Osteoblast (primary cell): ENCODE measurements at regions not wholly inside any gene's neighbourhood (a gene's known extent, or its start where the extent isn't known, plus 50 kb on each side); places are given as distances from the start of the nearest gene placed in this dataset.

ENCODE experiments used
- DNase-seq: peaks from one replicate; pipeline ENCODE4 v3.0.0; 2011; ENCODE audit warnings: low spot score, mixed read lengths; ENCODE audit not compliant: insufficient read length; ENCODE audit errors: missing footprints
- H2AFZ ChIP-seq: 2 replicates; pipeline ENCODE4 v1.6.0; 2011; ENCODE audit warnings: mild to moderate bottlenecking, low read length
- H3K27ac ChIP-seq: 2 replicates; pipeline ENCODE4 v1.5.1; 2011; ENCODE audit warnings: mild to moderate bottlenecking, low read depth, low read length, moderate library complexity
- H3K27me3 ChIP-seq: 2 replicates; pipeline ENCODE4 v1.6.0; 2012; ENCODE audit warnings: mild to moderate bottlenecking, control low read depth, inconsistent platforms, low read length, moderate library complexity; ENCODE audit not compliant: insufficient read depth
- H3K36me3 ChIP-seq: 2 replicates; pipeline ENCODE4 v1.5.1; 2011; ENCODE audit warnings: mild to moderate bottlenecking, low read length, control low read depth, moderate library complexity; ENCODE audit not compliant: insufficient read depth
- H3K4me1 ChIP-seq: 2 replicates; pipeline ENCODE4 v1.5.1; 2011; ENCODE audit warnings: mild to moderate bottlenecking, low read length, control low read depth, moderate library complexity; ENCODE audit not compliant: insufficient read depth
- H3K4me2 ChIP-seq: 2 replicates; pipeline ENCODE4 v1.6.0; 2011; ENCODE audit warnings: mild to moderate bottlenecking, low read length; ENCODE audit not compliant: insufficient read depth
- H3K4me3 ChIP-seq: fragments of 200-600 bp; sonication (generic); 3 replicates; pipeline ENCODE4 v1.5.1; 2012; ENCODE audit warnings: mild to moderate bottlenecking, low read length, inconsistent platforms; ENCODE audit not compliant: insufficient read depth
- H3K79me2 ChIP-seq: 2 replicates; pipeline ENCODE4 v1.6.0; 2012; ENCODE audit warnings: mild to moderate bottlenecking, low read length, control low read depth, inconsistent platforms; ENCODE audit not compliant: insufficient read depth
- H3K9me3 ChIP-seq: 2 replicates; pipeline ENCODE4 v1.5.1; 2011; ENCODE audit warnings: low read depth, low read length, control low read depth
- H4K20me1 ChIP-seq: 2 replicates; pipeline ENCODE4 v1.6.0; 2012; ENCODE audit warnings: mild to moderate bottlenecking, low read length, control low read depth; ENCODE audit not compliant: insufficient read depth
- TF ChIP-seq, protein P1 (sequence below): IDR thresholded peaks from 2 replicates; pipeline ENCODE4 v1.5.1; 2011; ENCODE audit warnings: mild to moderate bottlenecking, low read depth, low read length, moderate library complexity; ENCODE audit errors: extremely low read depth

DNA sequence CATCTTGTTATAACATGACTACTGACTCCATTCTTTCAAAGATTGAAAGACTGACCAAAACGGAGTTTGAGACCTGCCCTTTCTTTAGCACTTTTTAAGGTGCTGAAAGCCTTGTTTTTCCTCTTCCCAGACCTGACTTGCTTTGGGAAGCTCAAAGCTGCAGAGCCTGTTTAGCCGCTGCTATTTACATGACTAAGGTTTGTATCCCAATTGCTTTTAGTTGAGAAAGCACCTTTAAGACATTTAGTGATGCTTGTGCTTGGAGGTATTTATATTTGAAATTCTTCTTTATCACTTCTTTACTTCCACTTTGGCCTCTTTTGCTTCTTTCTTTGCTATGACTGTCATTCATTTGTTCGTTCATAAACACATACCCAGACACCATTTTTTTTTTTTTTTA lies 182.6 kb upstream of the ELL2 start:
- Histone ChIP-seq H2AFZ (no peak overlapping the region), H3K36me3 (no peaks in the 10 kb centered on the region), H3K9me3 (no peaks in the 10 kb centered on the region), H3K27ac (no peak overlapping the region), H3K27me3 (no peaks in the 10 kb centered on the region), H3K4me1 (peaks cover 11% of the 10 kb centered on the region), H3K4me3 (no peak overlapping the region), H3K4me2 (no peak overlapping the region), H3K79me2 (no peaks in the 10 kb centered on the region), H4K20me1 (no peaks in the 10 kb centered on the region)
- no peak for DNase-seq
- TF ChIP-seq, protein P1, sequence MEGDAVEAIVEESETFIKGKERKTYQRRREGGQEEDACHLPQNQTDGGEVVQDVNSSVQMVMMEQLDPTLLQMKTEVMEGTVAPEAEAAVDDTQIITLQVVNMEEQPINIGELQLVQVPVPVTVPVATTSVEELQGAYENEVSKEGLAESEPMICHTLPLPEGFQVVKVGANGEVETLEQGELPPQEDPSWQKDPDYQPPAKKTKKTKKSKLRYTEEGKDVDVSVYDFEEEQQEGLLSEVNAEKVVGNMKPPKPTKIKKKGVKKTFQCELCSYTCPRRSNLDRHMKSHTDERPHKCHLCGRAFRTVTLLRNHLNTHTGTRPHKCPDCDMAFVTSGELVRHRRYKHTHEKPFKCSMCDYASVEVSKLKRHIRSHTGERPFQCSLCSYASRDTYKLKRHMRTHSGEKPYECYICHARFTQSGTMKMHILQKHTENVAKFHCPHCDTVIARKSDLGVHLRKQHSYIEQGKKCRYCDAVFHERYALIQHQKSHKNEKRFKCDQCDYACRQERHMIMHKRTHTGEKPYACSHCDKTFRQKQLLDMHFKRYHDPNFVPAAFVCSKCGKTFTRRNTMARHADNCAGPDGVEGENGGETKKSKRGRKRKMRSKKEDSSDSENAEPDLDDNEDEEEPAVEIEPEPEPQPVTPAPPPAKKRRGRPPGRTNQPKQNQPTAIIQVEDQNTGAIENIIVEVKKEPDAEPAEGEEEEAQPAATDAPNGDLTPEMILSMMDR, result no peak

DNA sequence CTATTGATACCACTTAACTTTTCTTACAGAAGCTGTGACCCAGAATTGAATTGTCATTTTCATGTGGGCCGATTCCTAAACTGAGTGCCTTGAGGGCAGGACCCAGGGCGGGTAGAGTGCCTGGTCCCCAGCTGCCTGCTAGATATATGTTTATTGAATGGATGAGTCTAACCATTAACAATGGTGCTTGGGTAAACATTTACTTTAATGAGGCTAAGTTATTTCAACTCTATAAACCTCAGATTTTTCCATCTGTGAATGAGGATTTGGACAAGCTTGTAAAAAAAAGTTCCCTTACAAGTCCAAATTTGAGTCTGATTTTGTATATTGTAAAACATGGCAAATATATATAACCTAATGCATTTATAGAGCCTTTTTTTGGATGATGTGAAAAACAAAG lies 181.8 kb upstream of the ELL2 start:
- Histone ChIP-seq H3K4me2 (no peak overlapping the region), H3K9me3 (no peaks in the 10 kb centered on the region), H3K27ac (no peak overlapping the region), H2AFZ (no peak overlapping the region), H3K27me3 (no peaks in the 10 kb centered on the region), H3K79me2 (no peaks in the 10 kb centered on the region), H4K20me1 (no peaks in the 10 kb centered on the region), H3K36me3 (no peaks in the 10 kb centered on the region), H3K4me3 (no peak overlapping the region), H3K4me1 (peaks cover 11% of the 10 kb centered on the region)
- TF ChIP-seq, protein P1, result no peak
- DNase-seq, result no peak

DNA sequence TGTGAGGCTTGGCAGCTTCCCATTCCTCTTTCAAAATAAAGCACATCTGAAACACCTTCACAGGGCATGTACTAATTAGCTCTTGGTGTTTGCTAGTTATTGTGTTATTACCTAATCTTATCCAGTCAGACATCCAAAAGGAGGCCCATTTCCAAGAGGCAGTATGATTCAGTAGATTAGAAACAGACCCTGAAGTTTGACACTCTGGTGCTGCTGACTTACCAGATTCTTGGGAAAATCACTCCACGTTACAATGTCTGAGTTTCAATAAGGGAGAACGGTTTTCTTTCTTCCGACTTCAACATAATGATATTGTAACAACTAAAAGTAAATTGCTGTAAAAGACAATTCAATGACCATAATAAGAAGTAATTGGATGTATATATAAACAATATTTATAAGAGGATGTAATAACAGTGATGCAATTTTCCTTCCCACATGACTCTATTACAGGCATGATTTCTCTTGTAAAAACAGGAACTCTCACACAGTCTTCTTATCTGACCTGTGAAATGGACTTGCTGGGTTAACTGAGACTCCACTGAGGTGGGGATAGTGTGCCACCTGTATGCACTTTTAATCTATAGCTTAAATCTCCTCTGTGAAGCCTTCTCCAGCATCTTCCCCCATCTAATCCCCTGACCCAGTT lies 181.3 kb upstream of the ELL2 start:
- Histone ChIP-seq H3K4me1 (peaks cover 11% of the 10 kb centered on the region), H2AFZ (no peak overlapping the region), H3K27me3 (no peaks in the 10 kb centered on the region), H3K4me3 (no peak overlapping the region), H3K27ac (no peak overlapping the region), H3K36me3 (no peaks in the 10 kb centered on the region), H4K20me1 (no peaks in the 10 kb centered on the region), H3K4me2 (no peak overlapping the region), H3K9me3 (no peaks in the 10 kb centered on the region), H3K79me2 (no peaks in the 10 kb centered on the region)
- TF ChIP-seq, protein P1, result no peak
- DNase-seq, result no peak

DNA sequence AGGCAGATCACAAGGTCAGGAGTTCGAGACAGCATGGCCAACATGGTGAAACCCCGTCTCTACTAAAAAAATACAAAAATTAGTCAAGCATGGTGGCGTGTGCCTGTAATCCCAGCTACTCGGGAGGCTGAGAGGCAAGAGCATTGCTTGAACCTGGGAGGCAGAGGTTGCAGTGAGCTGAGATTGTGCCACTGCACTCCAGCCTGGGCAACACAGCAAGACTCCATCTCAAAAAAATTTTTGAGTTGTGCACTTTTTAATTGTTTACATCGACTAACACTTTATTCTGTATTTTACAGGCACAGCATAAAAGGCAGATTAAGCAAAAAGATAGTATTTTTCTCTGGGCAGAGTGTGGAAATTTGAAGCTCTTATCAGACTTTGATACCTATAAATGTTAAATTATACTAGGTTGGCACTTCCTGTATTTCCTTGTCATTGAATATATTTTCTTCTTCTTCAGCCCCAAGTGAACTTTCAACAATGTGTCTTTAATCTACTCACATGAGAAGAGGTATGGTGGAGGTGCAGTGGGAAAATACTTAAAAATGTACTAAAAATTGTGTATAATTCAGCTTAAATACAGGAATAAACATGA lies 180.6 kb upstream of the ELL2 start:
- Histone ChIP-seq H3K27ac (no peak overlapping the region), H3K4me1 (peaks cover 11% of the 10 kb centered on the region), H3K4me2 (no peak overlapping the region), H3K36me3 (no peaks in the 10 kb centered on the region), H4K20me1 (no peaks in the 10 kb centered on the region), H3K79me2 (no peaks in the 10 kb centered on the region), H3K9me3 (no peaks in the 10 kb centered on the region), H3K27me3 (no peaks in the 10 kb centered on the region), H3K4me3 (no peak overlapping the region), H2AFZ (no peak overlapping the region)
- no peak for DNase-seq
- TF ChIP-seq, protein P1, result no peak
